Kidney (tissue), 13 donors: ENCODE measurements at regions not wholly inside any gene's neighbourhood (a gene's known extent, or its start where the extent isn't known, plus 50 kb on each side); places are given as distances from the start of the nearest gene placed in this dataset.

Experiments
- DNase-seq, 5 donors: peaks; one replicate each; pipeline ENCODE4 v3.0.0-alpha.2; 2013 to 2020
- FAIRE-seq: peaks from 2 replicates; lab custom pipeline; 2012; peaks lifted over from hg19 to GRCh38; lab: Jason Lieb, UNC
- H3K27ac ChIP-seq, 2 donors: one replicate each; pipeline ENCODE4 v1.7.0; 2013; ENCODE audit warnings: low read depth in 2 of 2, low read length in 2 of 2, inconsistent platforms in 1 of 2
- H3K27me3 ChIP-seq: one replicate; pipeline ENCODE4 v1.7.1; 2013; ENCODE audit warnings: low read length, inconsistent platforms; ENCODE audit not compliant: control insufficient read depth, insufficient read depth
- H3K36me3 ChIP-seq, 3 donors: one replicate each; pipeline versions ENCODE4 v1.7.0 to v1.7.1; 2013; ENCODE audit warnings: low read length in 3 of 3, control low read depth in 1 of 3, inconsistent platforms in 1 of 3; ENCODE audit not compliant: insufficient read depth in 3 of 3, control insufficient read depth in 2 of 3
- H3K4me1 ChIP-seq, 3 donors: one replicate each; pipeline versions ENCODE4 v1.7.0 to v1.7.1; 2013; ENCODE audit warnings: low read length in 3 of 3, inconsistent platforms in 1 of 3, low read depth in 1 of 3; ENCODE audit not compliant: control insufficient read depth in 2 of 3, insufficient read depth in 2 of 3
- H3K4me3 ChIP-seq, 3 donors: one replicate each; pipeline versions ENCODE4 v1.7.0 to v1.8.1; 2013; ENCODE audit warnings: low read length in 3 of 3, control low read depth in 1 of 3, inconsistent platforms in 1 of 3
- H3K9ac ChIP-seq, 3 donors: one replicate each; pipeline versions ENCODE4 v1.7.0 to v1.7.1; 2013; ENCODE audit warnings: low read length in 3 of 3, control low read depth in 1 of 3, inconsistent platforms in 1 of 3
- H3K9me3 ChIP-seq, 3 donors: one replicate each; pipeline versions ENCODE4 v1.7.0 to v1.7.1; 2013; ENCODE audit warnings: low read length in 3 of 3, control low read depth in 1 of 3, inconsistent platforms in 1 of 3; ENCODE audit not compliant: control insufficient read depth in 2 of 3, insufficient read depth in 1 of 3
- CTCF ChIP-seq: IDR thresholded peaks from 3 replicates; pipeline ENCODE4 v1.5.1; 2012; ENCODE audit warnings: mild to moderate bottlenecking, moderate library complexity, borderline replicate concordance; ENCODE audit not compliant: insufficient read depth; ENCODE audit errors: extremely low read depth
- intact Hi-C: fragments of 100-400 bp; cut with DNase I; formaldehyde crosslinking; loops from one replicate; pipeline ENCODE4 v1.11.1; 2022
- donor health status: control.
- donor health status: control.
- donor health status: control.
- donor health status: control.
- donor health status: control.
- donor health status: DM: yes; HTN: yes; CAD: no.
- donor health status: Normal renal cell carcinoma (clear cell type).

GRCh38 chr3:107882881-107883280, 207.9 kb downstream of the CD47 start:
- DNase-seq (no peak), FAIRE-seq (no peak)
- no peak overlapping the region for H3K27ac ChIP-seq
- H3K27me3 ChIP-seq = no peaks in the 10 kb centered on the region
- TF ChIP-seq CTCF = no peak
- H3K4me1 ChIP-seq = no peaks in the 10 kb centered on the region
- H3K4me3 ChIP-seq = no peak overlapping the region
- no peak overlapping the region for H3K9ac ChIP-seq
- no peaks in the 10 kb centered on the region for H3K36me3 ChIP-seq
- intact Hi-C loops = no loop called here
- no peaks in the 10 kb centered on the region for H3K9me3 ChIP-seq

- no peaks in the 10 kb centered on the region for H3K27me3 ChIP-seq
- no peaks in the 10 kb centered on the region for H3K36me3 ChIP-seq
- H3K27ac ChIP-seq = no peak overlapping the region
- intact Hi-C loops = no loop called here
- no peak for TF ChIP-seq CTCF
- H3K9ac ChIP-seq = no peak overlapping the region
- H3K9me3 ChIP-seq = no peaks in the 10 kb centered on the region
- FAIRE-seq (no peak), DNase-seq (no peak)
- no peaks in the 10 kb centered on the region for H3K4me1 ChIP-seq
- H3K4me3 ChIP-seq = no peak overlapping the region
Observed at GRCh38 chr3:107882261-107882660, 208.6 kb downstream of the CD47 start.

- intact Hi-C loops = no loop called here
- no peak overlapping the region for H3K9ac ChIP-seq
Observed at GRCh38 chr3:107881509-107881908, 209.3 kb downstream of the CD47 start.

More at GRCh38 chr3:107881509-107881908, 209.3 kb downstream of the CD47 start:
- Histone ChIP-seq H3K4me1 (no peaks in the 10 kb centered on the region), H3K9me3 (no peaks in the 10 kb centered on the region), H3K36me3 (no peaks in the 10 kb centered on the region), H3K4me3 (no peak overlapping the region), H3K27me3 (no peaks in the 10 kb centered on the region), H3K27ac (no peak overlapping the region)
- DNase-seq = no peak
- FAIRE-seq = no peak
- no peak for TF ChIP-seq CTCF
